ENCODE measurements at regions not wholly inside any gene's neighbourhood (a gene's known extent, or its start where the extent isn't known, plus 50 kb on each side); places are given as distances from the start of the nearest gene placed in this dataset.

GRCh38 chr4:167645358-167645757 lies 411.1 kb upstream of the SPOCK3 start:
- DNase-seq (ENCODE audit: low spot score in 2 of 2) (no peak), ATAC-seq (ENCODE audit: low read depth) (no peak)
- H3K9me3 Mint-ChIP-seq, result peaks cover 3% of the 10 kb centered on the region
- no peak overlapping the region for H3K27ac Mint-ChIP-seq
- H3K4me3 Mint-ChIP-seq, result no peak overlapping the region
- no peaks in the 10 kb centered on the region for H3K27me3 Mint-ChIP-seq
- H3K36me3 Mint-ChIP-seq, result no peaks in the 10 kb centered on the region
- no peaks in the 10 kb centered on the region for H3K4me1 Mint-ChIP-seq

GRCh38 chr4:167652267-167652666 lies 418.0 kb upstream of the SPOCK3 start:
- H3K27ac Mint-ChIP-seq, result no peak overlapping the region
- H3K27me3 Mint-ChIP-seq, result no peaks in the 10 kb centered on the region
- ATAC-seq (ENCODE audit: low read depth) (no peak), DNase-seq (ENCODE audit: low spot score in 2 of 2) (no peak)
- no peaks in the 10 kb centered on the region for H3K4me1 Mint-ChIP-seq
- no peak overlapping the region for H3K4me3 Mint-ChIP-seq
- H3K36me3 Mint-ChIP-seq, result no peaks in the 10 kb centered on the region
- peaks cover 2% of the 10 kb centered on the region for H3K9me3 Mint-ChIP-seq

GRCh38 chr4:167688660-167689142 lies 403.6 kb upstream of the ANXA10 start:
- DNase-seq (ENCODE audit: low spot score in 2 of 2) (no peak), ATAC-seq (ENCODE audit: low read depth) (no peak)
- Mint-ChIP-seq H3K4me1 (no peaks in the 10 kb centered on the region), H3K9me3 (peaks cover 3% of the 10 kb centered on the region), H3K36me3 (no peaks in the 10 kb centered on the region), H3K27me3 (no peaks in the 10 kb centered on the region), H3K4me3 (no peak overlapping the region), H3K27ac (no peak overlapping the region)

GRCh38 chr4:167702391-167702790 lies 389.9 kb upstream of the ANXA10 start:
- H3K9me3 Mint-ChIP-seq, result peaks cover 3% of the 10 kb centered on the region
- H3K4me1 Mint-ChIP-seq, result no peaks in the 10 kb centered on the region
- no peak overlapping the region for H3K4me3 Mint-ChIP-seq
- H3K27ac Mint-ChIP-seq, result no peak overlapping the region
- no peaks in the 10 kb centered on the region for H3K27me3 Mint-ChIP-seq
- DNase-seq (ENCODE audit: low spot score in 2 of 2) (no peak), ATAC-seq (ENCODE audit: low read depth) (no peak)
- no peaks in the 10 kb centered on the region for H3K36me3 Mint-ChIP-seq

GRCh38 chr4:167711517-167711916 lies 380.8 kb upstream of the ANXA10 start:
- no peak for ATAC-seq (ENCODE audit: low read depth)
- no peak for DNase-seq (ENCODE audit: low spot score in 2 of 2)
- H3K27me3 Mint-ChIP-seq, result no peaks in the 10 kb centered on the region
- no peaks in the 10 kb centered on the region for H3K4me1 Mint-ChIP-seq
- H3K9me3 Mint-ChIP-seq, result peaks cover 4% of the 10 kb centered on the region
- H3K4me3 Mint-ChIP-seq, result no peak overlapping the region
- no peak overlapping the region for H3K27ac Mint-ChIP-seq
- no peaks in the 10 kb centered on the region for H3K36me3 Mint-ChIP-seq

- DNase-seq (ENCODE audit: low spot score in 2 of 2), result no peak
- no peak for ATAC-seq (ENCODE audit: low read depth)
- no peak overlapping the region for H3K4me3 Mint-ChIP-seq
- no peak overlapping the region for H3K27ac Mint-ChIP-seq
- H3K36me3 Mint-ChIP-seq, result no peaks in the 10 kb centered on the region
- H3K27me3 Mint-ChIP-seq, result no peaks in the 10 kb centered on the region
- H3K9me3 Mint-ChIP-seq, result peaks cover 2% of the 10 kb centered on the region
- H3K4me1 Mint-ChIP-seq, result no peaks in the 10 kb centered on the region
Observed at GRCh38 chr4:167713756-167714155, 378.6 kb upstream of the ANXA10 start.

GRCh38 chr4:167715176-167715575 lies 377.2 kb upstream of the ANXA10 start:
- Mint-ChIP-seq H3K4me3 (no peak overlapping the region), H3K27ac (no peak overlapping the region), H3K36me3 (no peaks in the 10 kb centered on the region), H3K9me3 (peaks cover 2% of the 10 kb centered on the region), H3K27me3 (no peaks in the 10 kb centered on the region), H3K4me1 (no peaks in the 10 kb centered on the region)
- ATAC-seq (ENCODE audit: low read depth), result no peak
- DNase-seq (ENCODE audit: low spot score in 2 of 2), result no peak

- H3K27ac Mint-ChIP-seq, result no peak overlapping the region
- peaks cover 4% of the 10 kb centered on the region for H3K9me3 Mint-ChIP-seq
- ATAC-seq (ENCODE audit: low read depth) (no peak), DNase-seq (ENCODE audit: low spot score in 2 of 2) (no peak)
- H3K4me1 Mint-ChIP-seq, result no peaks in the 10 kb centered on the region
- no peak overlapping the region for H3K4me3 Mint-ChIP-seq
- no peaks in the 10 kb centered on the region for H3K36me3 Mint-ChIP-seq
- no peaks in the 10 kb centered on the region for H3K27me3 Mint-ChIP-seq
Observed at GRCh38 chr4:167717495-167717894, 374.8 kb upstream of the ANXA10 start.

GRCh38 chr4:167721617-167722486 lies 370.5 kb upstream of the ANXA10 start:
- ATAC-seq (ENCODE audit: low read depth), result no peak
- no peaks in the 10 kb centered on the region for H3K27me3 Mint-ChIP-seq
- no peak overlapping the region for H3K4me3 Mint-ChIP-seq

GRCh38 chr4:167722487-167722808 lies 369.9 kb upstream of the ANXA10 start:
- H3K4me1 Mint-ChIP-seq, result no peaks in the 10 kb centered on the region
- ATAC-seq (ENCODE audit: low read depth) (no peak), DNase-seq (ENCODE audit: low spot score in 2 of 2) (no peak)
- H3K36me3 Mint-ChIP-seq, result no peaks in the 10 kb centered on the region
- H3K27ac Mint-ChIP-seq, result no peak overlapping the region
- no peaks in the 10 kb centered on the region for H3K27me3 Mint-ChIP-seq
- no peak overlapping the region for H3K4me3 Mint-ChIP-seq
- H3K9me3 Mint-ChIP-seq, result peaks cover 2% of the 10 kb centered on the region

More at GRCh38 chr4:167721617-167722486, 370.5 kb upstream of the ANXA10 start:
- Mint-ChIP-seq H3K4me1 (no peaks in the 10 kb centered on the region), H3K27ac (no peak overlapping the region), H3K9me3 (peaks cover 2% of the 10 kb centered on the region), H3K36me3 (no peaks in the 10 kb centered on the region)
- no peak for DNase-seq (ENCODE audit: low spot score in 2 of 2)

- Mint-ChIP-seq H3K4me3 (no peak overlapping the region), H3K36me3 (no peaks in the 10 kb centered on the region), H3K27me3 (no peaks in the 10 kb centered on the region), H3K9me3 (peaks cover 9% of the 10 kb centered on the region), H3K27ac (no peak overlapping the region), H3K4me1 (no peaks in the 10 kb centered on the region)
- no peak for ATAC-seq (ENCODE audit: low read depth)
- no peak for DNase-seq (ENCODE audit: low spot score in 2 of 2)
Observed at GRCh38 chr4:167724941-167725340, 367.4 kb upstream of the ANXA10 start.

- H3K4me1 Mint-ChIP-seq, result no peaks in the 10 kb centered on the region
- no peaks in the 10 kb centered on the region for H3K36me3 Mint-ChIP-seq
- no peak overlapping the region for H3K27ac Mint-ChIP-seq
- no peaks in the 10 kb centered on the region for H3K27me3 Mint-ChIP-seq
- DNase-seq (ENCODE audit: low spot score in 2 of 2), result no peak
- ATAC-seq (ENCODE audit: low read depth), result no peak
- peaks cover 19% of the 10 kb centered on the region for H3K9me3 Mint-ChIP-seq
- H3K4me3 Mint-ChIP-seq, result no peak overlapping the region
Observed at GRCh38 chr4:167730769-167731168, 361.6 kb upstream of the ANXA10 start.

- Mint-ChIP-seq H3K4me1 (no peaks in the 10 kb centered on the region), H3K27ac (no peak overlapping the region), H3K9me3 (no peaks in the 10 kb centered on the region), H3K36me3 (no peaks in the 10 kb centered on the region), H3K27me3 (no peaks in the 10 kb centered on the region), H3K4me3 (no peak overlapping the region)
- no peak for ATAC-seq (ENCODE audit: low read depth)
- DNase-seq (ENCODE audit: low spot score in 2 of 2), result no peak
Observed at GRCh38 chr4:167745024-167745687, 347.2 kb upstream of the ANXA10 start.

GRCh38 chr4:167767281-167767680 lies 325.1 kb upstream of the ANXA10 start:
- DNase-seq (ENCODE audit: low spot score in 2 of 2) (no peak), ATAC-seq (ENCODE audit: low read depth) (no peak)
- Mint-ChIP-seq H3K36me3 (no peaks in the 10 kb centered on the region), H3K27ac (no peak overlapping the region), H3K9me3 (peaks cover 10% of the 10 kb centered on the region), H3K4me3 (no peak overlapping the region), H3K4me1 (no peaks in the 10 kb centered on the region), H3K27me3 (no peaks in the 10 kb centered on the region)
